H9 (cell line): ENCODE measurements at regions not wholly inside any gene's neighbourhood (a gene's known extent, or its start where the extent isn't known, plus 50 kb on each side); places are given as distances from the start of the nearest gene placed in this dataset.

Experiments
- DNase-seq: peaks from one replicate; pipeline ENCODE4 v3.0.0-alpha.2; 2017
- H2AFZ ChIP-seq: one replicate; pipeline ENCODE4 v1.6.1; 2013; ENCODE audit warnings: mild to moderate bottlenecking, low read length, control low read depth, moderate library complexity
- H2AK5ac ChIP-seq: 2 replicates; pipeline ENCODE4 v1.6.1; 2013; ENCODE audit warnings: low read length, control low read depth, mixed read lengths; ENCODE audit not compliant: insufficient read length
- H2BK120ac ChIP-seq: one replicate; pipeline ENCODE4 v1.6.1; 2013; ENCODE audit warnings: low read depth, mild to moderate bottlenecking, low read length, control low read depth, inconsistent platforms; ENCODE audit not compliant: poor library complexity, severe bottlenecking
- H2BK12ac ChIP-seq: 2 replicates; pipeline ENCODE4 v1.6.1; 2013; ENCODE audit warnings: low read length, control low read depth, mixed read lengths, low read depth; ENCODE audit not compliant: insufficient read length
- H2BK15ac ChIP-seq: 2 replicates; pipeline ENCODE4 v1.6.1; 2013; ENCODE audit warnings: low read depth, low read length, control low read depth
- H2BK20ac ChIP-seq: one replicate; pipeline ENCODE4 v1.6.1; 2013; ENCODE audit warnings: low read depth, mild to moderate bottlenecking, low read length, control low read depth, inconsistent platforms; ENCODE audit not compliant: poor library complexity, severe bottlenecking
- H2BK5ac ChIP-seq: 2 replicates; pipeline ENCODE4 v1.6.1; 2013; ENCODE audit warnings: low read length, control low read depth, mixed read lengths; ENCODE audit not compliant: insufficient read length
- H3K14ac ChIP-seq: 2 replicates; pipeline ENCODE4 v1.6.1; 2013; ENCODE audit warnings: low read length, control low read depth; ENCODE audit not compliant: insufficient read depth
- H3K18ac ChIP-seq: 2 replicates; pipeline ENCODE4 v1.6.1; 2013; ENCODE audit warnings: low read depth, mild to moderate bottlenecking, mixed read lengths, low read length, control low read depth; ENCODE audit not compliant: insufficient read length
- H3K23ac ChIP-seq: 2 replicates; pipeline ENCODE4 v1.6.1; 2013; ENCODE audit warnings: low read length, control low read depth, mixed read lengths, low read depth; ENCODE audit not compliant: insufficient read length
- H3K23me2 ChIP-seq: 2 replicates; pipeline ENCODE4 v1.6.1; 2013; ENCODE audit warnings: low read depth, mild to moderate bottlenecking, mixed read lengths, low read length, control low read depth; ENCODE audit not compliant: insufficient read length, poor library complexity, severe bottlenecking
- H3K27ac ChIP-seq: 2 replicates; pipeline ENCODE4 v1.5.1; 2013; ENCODE audit warnings: low read length, control low read depth, mixed read lengths, low read depth; ENCODE audit not compliant: insufficient read length
- H3K27me3 ChIP-seq: 2 replicates; pipeline ENCODE4 v1.6.1; 2013; ENCODE audit warnings: low read length, control low read depth, inconsistent platforms; ENCODE audit not compliant: insufficient read depth
- H3K4ac ChIP-seq: 2 replicates; pipeline ENCODE4 v1.6.1; 2013; ENCODE audit warnings: low read depth, mild to moderate bottlenecking, control low read depth, inconsistent platforms, low read length, moderate library complexity
- H3K4me1 ChIP-seq: 2 replicates; pipeline ENCODE4 v1.6.1; 2013; ENCODE audit warnings: low read length, control low read depth, inconsistent platforms; ENCODE audit not compliant: insufficient read depth
- H3K4me2 ChIP-seq: 2 replicates; pipeline ENCODE4 v1.6.1; 2013; ENCODE audit warnings: low read length, control low read depth, mixed read lengths; ENCODE audit not compliant: insufficient read length, insufficient read depth
- H3K56ac ChIP-seq: 2 replicates; pipeline ENCODE4 v1.6.1; 2013; ENCODE audit warnings: low read depth, mild to moderate bottlenecking, mixed read lengths, low read length, control low read depth; ENCODE audit not compliant: insufficient read length
- H3K79me1 ChIP-seq: 2 replicates; pipeline ENCODE4 v1.6.1; 2013; ENCODE audit warnings: low read depth, mild to moderate bottlenecking, moderate library complexity, low read length, control low read depth, inconsistent platforms; ENCODE audit not compliant: insufficient read depth, poor library complexity, severe bottlenecking
- H3K79me2 ChIP-seq: 2 replicates; pipeline ENCODE4 v1.6.1; 2013; ENCODE audit warnings: low read length, control low read depth, inconsistent platforms; ENCODE audit not compliant: insufficient read depth
- H3K9ac ChIP-seq: 2 replicates; pipeline ENCODE4 v1.6.1; 2013; ENCODE audit warnings: low read length, control low read depth, mixed read lengths; ENCODE audit not compliant: insufficient read length; ENCODE audit errors: extremely low read depth
- H3K9me3 ChIP-seq: one replicate; pipeline ENCODE4 v1.6.1; 2013; ENCODE audit warnings: low read depth, low read length, inconsistent platforms; ENCODE audit not compliant: control insufficient read depth
- H3T11ph ChIP-seq: one replicate; pipeline ENCODE4 v1.6.1; 2013; ENCODE audit warnings: mild to moderate bottlenecking, low read length, control low read depth, inconsistent platforms
- H4K20me1 ChIP-seq: one replicate; pipeline ENCODE4 v1.6.1; 2013; ENCODE audit not compliant: control insufficient read depth, insufficient read length, insufficient read depth
- H4K5ac ChIP-seq: 2 replicates; pipeline ENCODE4 v1.6.1; 2013; ENCODE audit warnings: low read depth, mild to moderate bottlenecking, mixed read lengths, low read length, control low read depth; ENCODE audit not compliant: insufficient read length
- H4K8ac ChIP-seq: replicated peaks from 2 replicates; pipeline ENCODE4 v1.6.1; 2013; ENCODE audit warnings: low read length, control low read depth, mixed read lengths, low read depth; ENCODE audit not compliant: insufficient read length
- H4K91ac ChIP-seq: 2 replicates; pipeline ENCODE4 v1.6.1; 2013; ENCODE audit warnings: low read depth, mild to moderate bottlenecking, moderate library complexity, mixed read lengths, low read length, control low read depth; ENCODE audit not compliant: insufficient read length
- H3K27ac Mint-ChIP-seq, 3 experiments: 2 replicates in 2 of 3; 3 replicates in 1 of 3; pipeline ENCODE4 v1.8.0; 2020 to 2021; ENCODE audit warnings: mixed read lengths in 3 of 3, mild to moderate bottlenecking in 1 of 3, moderate library complexity in 1 of 3
- H3K27me3 Mint-ChIP-seq: 2 replicates; pipeline ENCODE4 v1.8.0; 2021; ENCODE audit warnings: low read depth, mild to moderate bottlenecking, moderate library complexity, mixed read lengths
- H3K36me3 Mint-ChIP-seq, 3 experiments: 2 replicates in 2 of 3; 3 replicates in 1 of 3; pipeline ENCODE4 v1.8.0; 2020 to 2021; ENCODE audit warnings: low read depth in 3 of 3, mixed read lengths in 3 of 3; ENCODE audit not compliant: insufficient read depth in 1 of 3
- H3K4me1 Mint-ChIP-seq, 2 experiments: 2 replicates each; pipeline ENCODE4 v1.8.0; 2020; ENCODE audit warnings: mixed read lengths in 2 of 2
- H3K4me3 Mint-ChIP-seq, 2 experiments: 2 replicates in 1 of 2; 3 replicates in 1 of 2; pipeline ENCODE4 v1.8.0; 2020 to 2021; ENCODE audit warnings: mild to moderate bottlenecking in 2 of 2, mixed read lengths in 2 of 2, moderate library complexity in 1 of 2
- H3K9me3 Mint-ChIP-seq, 2 experiments: 2 replicates in 1 of 2; 3 replicates in 1 of 2; pipeline ENCODE4 v1.8.0; 2020; ENCODE audit warnings: mild to moderate bottlenecking in 2 of 2, mixed read lengths in 2 of 2, moderate library complexity in 1 of 2
- CTCF ChIP-seq: fragments of 200-600 bp; sonication (generic); conservative IDR thresholded peaks from 3 replicates; pipeline ENCODE4 v1.8.0; 2021; ENCODE audit warnings: antibody characterized with exemption, mild to moderate bottlenecking

- H3K27me3 ChIP-seq: no peaks in the 10 kb centered on the region
- H3K14ac ChIP-seq: no peak overlapping the region
- H3K4me3 Mint-ChIP-seq: no peak overlapping the region
- no peak overlapping the region for H4K5ac ChIP-seq
- H4K91ac ChIP-seq: no peak overlapping the region
- no peak overlapping the region for H3K27ac ChIP-seq
- no peak overlapping the region for H3K27ac Mint-ChIP-seq
- H2AK5ac ChIP-seq: no peak overlapping the region
- no peaks in the 10 kb centered on the region for H3K9me3 ChIP-seq
- no peaks in the 10 kb centered on the region for H3K27me3 Mint-ChIP-seq
- H3K9ac ChIP-seq: no peak overlapping the region
- no peak overlapping the region for H3T11ph ChIP-seq
- no peak overlapping the region for H2BK5ac ChIP-seq
- H3K4me1 Mint-ChIP-seq: peaks cover 24 to 30% of the 10 kb centered on the region in 2 experiments
- H2BK15ac ChIP-seq: no peak overlapping the region
- no peak overlapping the region for H3K4ac ChIP-seq
- H4K20me1 ChIP-seq: no peaks in the 10 kb centered on the region
- no peak overlapping the region for H2BK120ac ChIP-seq
- TF ChIP-seq CTCF: no peak
- no peak for DNase-seq
- peaks cover 5% of the 10 kb centered on the region; the same call in 1 of the 2 replicates for H3K4me1 ChIP-seq
- no peaks in the 10 kb centered on the region for H3K79me2 ChIP-seq
- no peaks in the 10 kb centered on the region for H3K79me1 ChIP-seq
- no peak overlapping the region for H3K56ac ChIP-seq
- peaks cover 4 to 10% (median 8%) of the 10 kb centered on the region in 3 experiments; a peak in 6 of 7 replicates for H3K36me3 Mint-ChIP-seq
- H3K4me2 ChIP-seq: no peak overlapping the region
- no peak overlapping the region for H3K18ac ChIP-seq
- no peak overlapping the region for H2AFZ ChIP-seq
- no peak overlapping the region for H4K8ac ChIP-seq
- H2BK20ac ChIP-seq: no peak overlapping the region
- H2BK12ac ChIP-seq: no peak overlapping the region
- no peak overlapping the region for H3K23ac ChIP-seq
- peaks cover 0 to 5% of the 10 kb centered on the region in 2 experiments; a peak in 2 of 5 replicates for H3K9me3 Mint-ChIP-seq
- no peaks in the 10 kb centered on the region for H3K23me2 ChIP-seq
Observed at GRCh38 chrX:16440446-16440845, 209.5 kb upstream of the S100G start.
